Progenitor cell of endocrine pancreas (in vitro differentiated cells): ENCODE measurements at regions not wholly inside any gene's neighbourhood (a gene's known extent, or its start where the extent isn't known, plus 50 kb on each side); places are given as distances from the start of the nearest gene placed in this dataset.
"Not testable (repeated sequence)": the region's sequence is repeated elsewhere in the genome, so short reads cannot be mapped to it uniquely, and the experiment has no call there.

Experiments
- DNase-seq: peaks from one replicate; pipeline ENCODE4 v3.0.0; 2021; ENCODE audit warnings: low spot score; ENCODE audit not compliant: unreplicated experiment
- H3K27ac Mint-ChIP-seq: 2 replicates; pipeline ENCODE4 v1.8.0; 2021; ENCODE audit warnings: mild to moderate bottlenecking, moderate library complexity, mixed read lengths
- H3K27me3 Mint-ChIP-seq: 2 replicates; pipeline ENCODE4 v1.8.0; 2021; ENCODE audit warnings: mixed read lengths
- H3K36me3 Mint-ChIP-seq: 2 replicates; pipeline ENCODE4 v1.8.0; 2022; ENCODE audit warnings: mixed read lengths; ENCODE audit not compliant: insufficient read depth
- H3K4me1 Mint-ChIP-seq: 2 replicates; pipeline ENCODE4 v1.8.0; 2021; ENCODE audit warnings: low read depth, mixed read lengths
- H3K4me3 Mint-ChIP-seq: 2 replicates; pipeline ENCODE4 v1.8.0; 2021; ENCODE audit warnings: low read depth, mild to moderate bottlenecking, moderate library complexity, mixed read lengths
- H3K9me3 Mint-ChIP-seq: 2 replicates; pipeline ENCODE4 v1.8.0; 2021; ENCODE audit warnings: low read depth, mixed read lengths
- CTCF ChIP-seq: fragments of 200-600 bp; sonication (generic); IDR thresholded peaks from one replicate; pipeline ENCODE4 v1.5.0; 2021; ENCODE audit warnings: antibody characterized with exemption, mild to moderate bottlenecking; ENCODE audit not compliant: unreplicated experiment

GRCh38 chr9:31745886-31746285, 638.6 kb upstream of the ACO1 start:
- Mint-ChIP-seq H3K4me1 (peaks cover 6% of the 10 kb centered on the region), H3K36me3 (no peaks in the 10 kb centered on the region), H3K27me3 (no peaks in the 10 kb centered on the region), H3K4me3 (no peak overlapping the region), H3K27ac (no peak overlapping the region), H3K9me3 (no peaks in the 10 kb centered on the region)
- TF ChIP-seq CTCF = no peak
- DNase-seq = no peak

GRCh38 chr9:31753756-31754155, 630.7 kb upstream of the ACO1 start:
- Mint-ChIP-seq H3K27me3 (no peaks in the 10 kb centered on the region), H3K36me3 (no peaks in the 10 kb centered on the region), H3K4me1 (peaks cover 5% of the 10 kb centered on the region), H3K9me3 (peaks cover 3% of the 10 kb centered on the region), H3K27ac (no peak overlapping the region), H3K4me3 (no peak overlapping the region)
- no peak for DNase-seq
- TF ChIP-seq CTCF = no peak

GRCh38 chr9:31759703-31760102, 624.7 kb upstream of the ACO1 start:
- Mint-ChIP-seq H3K27ac (no peak overlapping the region), H3K4me1 (peaks cover 6% of the 10 kb centered on the region), H3K36me3 (no peaks in the 10 kb centered on the region), H3K27me3 (no peaks in the 10 kb centered on the region), H3K4me3 (no peak overlapping the region), H3K9me3 (no peaks in the 10 kb centered on the region)
- TF ChIP-seq CTCF = no peak
- DNase-seq = no peak

- H3K36me3 Mint-ChIP-seq = peaks cover 10% of the 10 kb centered on the region
- H3K4me3 Mint-ChIP-seq = not testable (repeated sequence)
Observed at GRCh38 chr9:31774021-31774420, 610.4 kb upstream of the ACO1 start.

GRCh38 chr9:31774571-31774970, 609.9 kb upstream of the ACO1 start:
- no peak overlapping the region for H3K4me3 Mint-ChIP-seq
- no peak for DNase-seq
- no peak overlapping the region for H3K27ac Mint-ChIP-seq
- H3K9me3 Mint-ChIP-seq = peaks cover 47% of the 10 kb centered on the region
- H3K4me1 Mint-ChIP-seq = no peaks in the 10 kb centered on the region
- H3K36me3 Mint-ChIP-seq = peaks cover 12% of the 10 kb centered on the region
- H3K27me3 Mint-ChIP-seq = no peaks in the 10 kb centered on the region
- TF ChIP-seq CTCF = no peak

More at GRCh38 chr9:31774021-31774420, 610.4 kb upstream of the ACO1 start:
- not testable (repeated sequence) for H3K4me1 Mint-ChIP-seq, H3K27ac Mint-ChIP-seq, H3K27me3 Mint-ChIP-seq, DNase-seq
- H3K9me3 Mint-ChIP-seq = peaks cover 48% of the 10 kb centered on the region

GRCh38 chr9:31776471-31776870, 608.0 kb upstream of the ACO1 start:
- DNase-seq = no peak
- Mint-ChIP-seq H3K27ac (no peak overlapping the region), H3K4me3 (no peak overlapping the region), H3K27me3 (no peaks in the 10 kb centered on the region), H3K36me3 (peaks cover 15% of the 10 kb centered on the region), H3K9me3 (peaks cover 55% of the 10 kb centered on the region), H3K4me1 (no peaks in the 10 kb centered on the region)
- TF ChIP-seq CTCF = no peak
